ENCODE measurements at regions not wholly inside any gene's neighbourhood (a gene's known extent, or its start where the extent isn't known, plus 50 kb on each side); places are given as distances from the start of the nearest gene placed in this dataset.

DNA sequence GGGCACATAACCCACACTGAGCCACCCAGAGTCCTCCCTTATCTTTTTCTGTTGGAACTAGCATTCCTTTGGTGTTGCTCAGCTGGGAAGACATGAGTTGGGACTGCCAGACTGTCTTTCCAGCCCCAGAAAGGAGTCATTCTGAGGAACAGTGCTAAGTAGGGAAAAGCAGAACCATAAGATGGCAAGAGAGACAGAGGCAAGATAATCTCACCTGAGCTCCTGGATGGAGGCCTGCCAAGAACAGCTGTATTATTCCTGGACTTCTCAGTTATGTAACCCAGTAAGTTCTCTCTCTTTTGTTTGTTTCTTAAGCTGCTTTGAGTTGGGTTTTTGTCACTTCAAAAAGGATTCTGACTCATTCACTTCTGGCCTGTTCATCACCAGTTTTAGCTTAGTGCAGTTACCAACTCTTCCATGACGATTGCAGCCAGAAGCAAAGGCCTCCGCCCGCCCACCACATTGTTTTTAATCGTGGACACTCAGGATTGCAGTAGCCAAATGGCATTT is 134.4 kb downstream of the OMA1 start:
- TF ChIP-seq, protein P1, sequence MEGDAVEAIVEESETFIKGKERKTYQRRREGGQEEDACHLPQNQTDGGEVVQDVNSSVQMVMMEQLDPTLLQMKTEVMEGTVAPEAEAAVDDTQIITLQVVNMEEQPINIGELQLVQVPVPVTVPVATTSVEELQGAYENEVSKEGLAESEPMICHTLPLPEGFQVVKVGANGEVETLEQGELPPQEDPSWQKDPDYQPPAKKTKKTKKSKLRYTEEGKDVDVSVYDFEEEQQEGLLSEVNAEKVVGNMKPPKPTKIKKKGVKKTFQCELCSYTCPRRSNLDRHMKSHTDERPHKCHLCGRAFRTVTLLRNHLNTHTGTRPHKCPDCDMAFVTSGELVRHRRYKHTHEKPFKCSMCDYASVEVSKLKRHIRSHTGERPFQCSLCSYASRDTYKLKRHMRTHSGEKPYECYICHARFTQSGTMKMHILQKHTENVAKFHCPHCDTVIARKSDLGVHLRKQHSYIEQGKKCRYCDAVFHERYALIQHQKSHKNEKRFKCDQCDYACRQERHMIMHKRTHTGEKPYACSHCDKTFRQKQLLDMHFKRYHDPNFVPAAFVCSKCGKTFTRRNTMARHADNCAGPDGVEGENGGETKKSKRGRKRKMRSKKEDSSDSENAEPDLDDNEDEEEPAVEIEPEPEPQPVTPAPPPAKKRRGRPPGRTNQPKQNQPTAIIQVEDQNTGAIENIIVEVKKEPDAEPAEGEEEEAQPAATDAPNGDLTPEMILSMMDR (IDR thresholded peaks at IDR 0.05 in 4 of 5, conservative IDR thresholded peaks at IDR 0.05 in 1 of 5) = no peak
- TF ChIP-seq POLR2A (IDR thresholded peaks at IDR 0.05) = no peak
